ENCODE measurements at regions not wholly inside any gene's neighbourhood (a gene's known extent, or its start where the extent isn't known, plus 50 kb on each side); places are given as distances from the start of the nearest gene placed in this dataset.

GRCh38 chr10:29850371-29850770 lies 209.0 kb downstream of the JCAD start:
- DNase-seq: no peak

- no peak for DNase-seq
These were observed 209.5 kb downstream of the JCAD start for GRCh38 chr10:29849886-29850285.

GRCh38 chr10:29849126-29849833 lies 210.1 kb downstream of the JCAD start:
- DNase-seq: no peak

- no peak for DNase-seq
These were observed 212.1 kb upstream of the SVIL start for GRCh38 chr10:29846881-29847280.

- no peak for DNase-seq
These were observed 210.4 kb upstream of the SVIL start for GRCh38 chr10:29845166-29845565.

GRCh38 chr10:29843143-29843542 lies 208.4 kb upstream of the SVIL start:
- DNase-seq: no peak

- no peak for DNase-seq
These were observed 207.2 kb upstream of the SVIL start for GRCh38 chr10:29841724-29842649.

GRCh38 chr10:29840516-29841276 lies 205.9 kb upstream of the SVIL start:
- no peak for DNase-seq

GRCh38 chr10:29839826-29840515 lies 205.2 kb upstream of the SVIL start:
- DNase-seq: no peak

GRCh38 chr10:29838539-29838938 lies 203.8 kb upstream of the SVIL start:
- DNase-seq: no peak

GRCh38 chr10:29837586-29837985 lies 202.8 kb upstream of the SVIL start:
- DNase-seq: no peak

- DNase-seq: no peak
These were observed 201.6 kb upstream of the SVIL start for GRCh38 chr10:29836396-29836795.

- no peak for DNase-seq
These were observed 200.3 kb upstream of the SVIL start for GRCh38 chr10:29835055-29835454.

- no peak for DNase-seq
These were observed 196.1 kb upstream of the SVIL start for GRCh38 chr10:29830531-29831512.

- no peak for DNase-seq
These were observed 195.0 kb upstream of the SVIL start for GRCh38 chr10:29829776-29830175.

GRCh38 chr10:29828956-29829355 lies 194.2 kb upstream of the SVIL start:
- DNase-seq: no peak

- DNase-seq: no peak
These were observed 193.7 kb upstream of the SVIL start for GRCh38 chr10:29828440-29828894.

- no peak for DNase-seq
These were observed 192.7 kb upstream of the SVIL start for GRCh38 chr10:29827512-29827911.

GRCh38 chr10:29826801-29827450 lies 192.2 kb upstream of the SVIL start:
- DNase-seq: no peak

- no peak for DNase-seq
These were observed 191.4 kb upstream of the SVIL start for GRCh38 chr10:29826221-29826620.

GRCh38 chr10:29823553-29824080 lies 188.8 kb upstream of the SVIL start:
- DNase-seq: no peak

All from CD4-positive, alpha-beta T cell treated with Interferon gamma for 1 hour (primary cell).